ENCODE measurements at regions not wholly inside any gene's neighbourhood (a gene's known extent, or its start where the extent isn't known, plus 50 kb on each side); places are given as distances from the start of the nearest gene placed in this dataset.
A peak's percentile ranks its signal among the peaks of the same experiment; 100 is the strongest.
"Not testable (repeated sequence)": the region's sequence is repeated elsewhere in the genome, so short reads cannot be mapped to it uniquely, and the experiment has no call there.

DNA sequence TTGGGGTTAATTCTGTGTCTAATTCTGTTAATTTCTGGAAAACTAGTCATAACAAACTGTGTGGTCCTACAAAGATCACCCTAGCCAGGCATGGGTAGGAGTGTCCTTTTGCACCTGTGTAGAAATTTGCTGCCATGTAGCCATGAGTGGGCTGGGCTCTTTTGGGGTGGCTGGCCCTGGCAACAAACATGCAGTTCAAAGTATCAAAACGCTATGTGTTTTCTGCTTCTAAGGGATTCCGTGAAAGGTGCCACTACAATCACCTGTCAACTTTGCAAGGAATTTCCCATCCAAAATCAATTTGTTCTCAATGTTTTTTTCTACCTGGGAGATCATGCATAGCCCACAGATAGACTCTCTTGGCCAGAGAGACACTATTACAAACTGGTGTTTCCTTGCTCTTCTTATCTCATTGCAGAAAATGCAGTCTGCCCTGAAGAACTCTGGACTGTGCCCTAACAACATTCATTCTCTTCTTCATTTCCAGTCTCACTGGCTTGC lies 537.7 kb upstream of the ID2 start:
- DNase-seq (ENCODE audit: low spot score): no peak

DNA sequence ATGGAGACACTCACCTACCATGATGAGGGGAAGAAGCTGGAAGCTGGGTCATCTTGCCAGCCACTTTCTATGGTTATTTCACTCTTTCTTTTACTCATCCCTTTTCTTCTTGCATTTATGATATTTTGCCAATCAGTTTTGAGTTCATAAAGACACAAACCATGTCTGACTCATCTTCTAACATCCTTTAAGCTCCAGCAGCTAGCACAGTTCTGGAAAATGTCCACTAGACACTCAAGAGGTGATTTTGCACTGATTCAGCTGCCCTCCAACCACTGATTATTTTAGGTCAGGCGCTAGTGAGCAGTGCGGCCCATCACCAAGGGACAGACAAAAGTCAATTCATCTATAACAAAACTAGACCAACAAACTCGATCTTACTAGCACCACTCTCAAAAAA lies 537.1 kb upstream of the ID2 start:
- no peak for DNase-seq (ENCODE audit: low spot score)

DNA sequence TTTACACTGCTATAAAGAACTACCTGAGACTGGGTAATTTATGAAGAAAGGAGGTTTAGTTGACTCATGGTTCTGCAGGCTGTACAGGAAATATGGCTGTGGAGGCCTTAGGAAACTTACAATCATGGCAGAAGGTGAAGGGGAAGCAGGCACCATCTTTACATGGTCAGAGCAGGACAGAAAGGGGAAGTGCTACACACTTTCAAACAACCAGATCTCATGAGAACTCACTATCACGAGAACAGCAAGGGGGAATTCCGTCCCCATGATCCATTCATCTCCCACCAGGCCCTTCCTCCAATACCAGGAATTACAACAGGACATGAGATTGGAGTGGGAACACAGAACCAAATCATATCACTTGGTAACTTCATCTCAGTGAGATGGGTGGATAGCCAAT lies 536.5 kb upstream of the ID2 start:
- not testable (repeated sequence) for DNase-seq (ENCODE audit: low spot score)

DNA sequence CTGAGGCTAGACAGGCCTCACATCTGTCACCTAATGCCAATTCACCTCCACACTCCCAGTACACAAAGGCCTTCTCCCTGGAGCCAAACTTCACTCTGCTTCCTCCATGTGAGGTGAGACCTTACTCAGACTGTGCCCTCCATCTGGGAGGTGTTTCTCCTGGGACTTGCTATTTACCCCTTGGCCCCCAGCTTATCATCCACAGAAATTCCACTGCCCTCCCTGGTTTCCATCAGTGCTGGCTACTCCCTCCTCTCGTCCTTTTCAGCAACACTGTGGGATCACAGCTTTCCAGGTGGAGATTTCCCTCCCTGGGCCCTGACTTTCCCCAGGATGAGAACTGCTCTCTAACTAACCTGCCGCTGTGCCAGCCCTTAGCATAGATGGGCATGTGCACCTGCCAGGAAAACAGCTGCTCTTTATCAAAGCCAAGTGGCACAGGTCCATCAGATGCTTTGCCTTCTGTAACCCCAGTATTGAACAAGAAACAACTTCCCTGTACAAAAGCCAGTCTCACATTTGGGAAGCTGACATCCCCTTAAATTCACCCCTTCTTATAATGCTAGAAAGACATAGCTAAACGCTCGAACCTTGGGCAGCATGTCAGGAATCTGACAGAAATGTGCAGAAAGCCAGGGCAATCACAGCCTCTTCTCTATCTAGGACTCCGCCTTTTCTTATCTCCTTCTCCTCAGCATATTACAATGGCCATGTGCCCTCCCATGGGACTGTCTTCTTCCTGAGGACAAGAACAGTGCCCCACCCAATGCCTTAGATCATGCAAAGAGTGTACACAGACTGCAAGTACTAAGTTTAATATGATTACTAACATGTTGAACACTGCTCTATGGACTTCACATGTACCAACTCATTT lies 535.5 kb upstream of the ID2 start:
- DNase-seq (ENCODE audit: low spot score): peak; percentile 5

DNA sequence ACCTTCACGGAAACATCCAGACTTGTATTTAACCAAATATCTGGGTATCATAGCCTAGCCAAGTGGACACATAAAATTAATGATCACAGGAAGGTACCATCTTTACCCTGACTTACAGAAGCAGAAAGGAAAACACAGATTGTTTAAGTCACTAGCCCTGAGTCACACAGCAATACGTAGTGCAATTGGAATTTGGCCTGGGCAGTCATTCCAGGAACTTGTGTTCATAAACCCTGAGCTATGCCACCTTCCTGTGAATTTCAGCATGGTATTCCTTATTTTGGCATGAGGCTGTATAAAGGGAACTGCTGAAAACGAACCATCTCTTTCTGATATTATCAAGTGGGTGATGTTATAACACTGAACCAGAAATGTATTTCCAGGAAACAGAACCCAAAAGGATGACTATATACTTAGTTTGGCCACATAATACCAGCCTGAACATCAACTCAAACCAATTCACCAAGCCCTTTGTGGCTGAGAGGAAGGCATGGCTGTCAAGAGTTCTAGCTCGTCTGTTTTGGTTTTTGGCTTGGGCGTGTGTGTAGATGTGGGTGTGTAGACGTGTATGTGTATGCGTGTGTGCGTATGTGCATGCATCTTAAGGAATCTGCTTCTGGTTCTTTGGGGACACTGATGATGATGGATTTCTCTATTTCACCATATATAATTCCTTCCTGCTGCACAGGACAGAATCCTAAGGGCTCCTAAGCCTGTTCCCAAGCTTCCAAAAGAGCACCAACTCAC lies 533.4 kb upstream of the ID2 start:
- no peak for DNase-seq (ENCODE audit: low spot score)

DNA sequence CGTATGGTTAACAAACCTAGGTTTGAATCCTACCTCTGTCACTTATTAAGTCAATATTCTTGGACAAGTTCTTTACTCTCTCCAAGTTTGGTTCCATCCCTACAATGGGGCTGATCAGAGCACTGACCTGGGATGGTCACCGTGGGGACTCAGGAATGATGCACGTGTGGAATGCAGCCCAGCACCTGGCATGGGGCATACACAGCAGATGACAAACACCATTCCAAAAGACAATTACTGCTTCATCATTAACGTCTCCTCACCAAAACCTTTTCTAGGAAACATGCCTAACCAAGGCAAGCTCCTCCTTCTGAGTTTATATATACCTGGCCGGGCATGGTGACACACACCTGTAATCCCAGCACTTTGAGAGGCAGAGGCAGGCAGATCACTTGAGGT lies 532.9 kb upstream of the ID2 start:
- DNase-seq (ENCODE audit: low spot score): no peak

DNA sequence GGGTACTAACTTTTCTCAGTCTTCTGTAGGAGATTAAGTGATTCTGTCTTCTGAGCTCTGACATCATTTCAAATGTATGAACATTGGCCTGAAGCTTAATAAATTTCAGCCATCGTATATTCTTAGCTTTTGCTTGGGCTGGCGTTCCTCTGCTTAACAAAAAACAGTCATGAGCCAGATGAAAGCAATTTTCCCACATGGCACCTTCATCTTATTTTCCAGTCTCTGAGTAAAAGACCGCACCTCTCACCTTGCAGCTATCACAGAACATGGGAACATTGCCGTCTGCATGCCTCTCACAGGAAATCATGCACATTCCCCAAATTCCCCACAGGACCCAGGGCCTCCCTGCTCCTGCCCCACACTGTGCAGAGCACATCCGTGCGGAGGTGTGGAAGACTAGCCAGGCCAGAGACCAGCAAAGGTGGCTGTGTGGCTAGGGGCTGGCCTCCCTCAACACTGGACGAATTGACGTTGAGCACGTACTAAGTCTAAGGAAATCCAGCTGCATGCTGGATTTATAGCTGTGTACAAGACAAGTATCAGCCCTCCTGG lies 531.8 kb upstream of the ID2 start:
- no peak for DNase-seq (ENCODE audit: low spot score)

DNA sequence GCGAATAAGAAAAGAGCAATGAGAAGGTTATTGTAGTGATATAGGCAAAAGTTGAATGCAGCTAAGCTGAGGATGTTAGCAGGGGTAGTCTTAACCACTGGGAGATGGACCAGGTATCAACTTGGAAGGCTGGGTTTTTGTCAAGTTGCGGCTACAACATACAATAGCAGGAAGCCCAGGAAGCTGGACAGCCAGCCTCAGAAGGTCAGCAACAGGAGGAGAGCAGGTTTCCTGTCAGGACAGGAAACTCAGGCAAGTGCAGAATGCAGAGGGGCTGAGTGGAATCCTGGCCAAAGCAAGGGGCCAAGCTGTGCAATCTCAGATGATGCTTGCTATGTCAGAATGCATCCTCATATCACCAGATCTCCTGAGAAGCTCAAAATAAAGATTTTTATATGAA lies 530.0 kb upstream of the ID2 start:
- no peak for DNase-seq (ENCODE audit: low spot score)

DNA sequence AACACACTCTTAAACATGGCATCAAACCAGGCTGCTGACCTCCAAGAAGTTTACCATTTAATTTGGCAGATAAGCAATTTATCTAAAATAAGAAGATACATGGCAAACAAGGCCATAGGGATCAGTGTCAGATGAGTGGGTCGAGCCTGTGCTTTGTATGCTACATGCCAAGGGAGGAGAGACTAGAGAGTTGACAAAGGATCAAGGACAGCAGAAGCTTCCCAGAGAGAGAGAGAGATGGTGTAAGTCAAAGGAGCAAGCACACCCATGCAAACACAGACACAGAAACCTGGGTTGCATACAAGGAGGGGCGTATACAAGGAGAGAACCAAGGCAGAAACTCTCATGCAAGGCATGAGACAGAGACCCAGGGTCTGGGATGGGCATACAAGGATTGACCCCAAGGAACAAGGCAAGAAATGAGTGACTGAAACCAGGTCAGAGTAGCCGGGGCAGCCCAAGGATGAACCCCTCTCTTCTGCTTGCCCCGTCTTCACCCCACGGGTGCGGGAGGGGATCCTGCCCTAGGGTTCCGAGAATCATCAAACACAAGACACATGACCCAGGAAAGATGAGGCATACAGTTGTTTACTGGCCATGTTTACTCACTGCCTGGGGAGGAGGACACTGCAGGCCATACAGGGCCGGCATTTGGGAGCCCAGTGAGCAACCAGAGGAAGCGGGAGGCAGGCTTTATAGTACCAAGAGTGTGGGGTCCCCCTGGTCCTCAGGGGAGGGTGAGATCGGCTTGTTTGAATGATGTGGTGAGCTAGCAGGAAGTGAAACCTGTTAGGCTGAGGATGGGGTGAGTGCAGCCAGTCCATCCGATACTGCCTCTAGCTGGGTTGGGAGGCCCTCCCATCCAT lies 529.2 kb upstream of the ID2 start:
- DNase-seq (ENCODE audit: low spot score): no peak

DNA sequence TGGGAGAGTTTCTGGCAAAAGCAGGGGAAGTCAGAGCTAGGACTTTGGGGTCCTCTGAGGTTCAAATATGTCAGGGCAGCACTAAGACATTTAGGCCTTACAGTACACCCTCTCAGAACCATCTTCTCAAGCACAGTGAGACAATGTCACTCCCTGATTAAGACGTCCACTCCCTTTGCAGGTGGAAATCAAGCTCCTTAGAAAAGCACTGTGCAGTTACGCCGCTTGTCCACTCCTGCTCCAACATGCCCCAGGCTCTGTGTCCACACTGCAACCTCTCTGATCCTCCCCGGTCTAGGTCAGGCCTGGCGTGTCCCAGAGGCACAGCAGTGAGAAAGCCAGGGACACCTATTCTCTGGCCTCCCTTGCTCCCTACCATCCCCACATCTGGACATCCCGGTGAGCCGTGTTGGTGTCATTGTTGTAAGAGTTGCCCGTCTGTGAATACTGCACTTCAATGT lies 528.6 kb upstream of the ID2 start:
- no peak for DNase-seq (ENCODE audit: low spot score)

DNA sequence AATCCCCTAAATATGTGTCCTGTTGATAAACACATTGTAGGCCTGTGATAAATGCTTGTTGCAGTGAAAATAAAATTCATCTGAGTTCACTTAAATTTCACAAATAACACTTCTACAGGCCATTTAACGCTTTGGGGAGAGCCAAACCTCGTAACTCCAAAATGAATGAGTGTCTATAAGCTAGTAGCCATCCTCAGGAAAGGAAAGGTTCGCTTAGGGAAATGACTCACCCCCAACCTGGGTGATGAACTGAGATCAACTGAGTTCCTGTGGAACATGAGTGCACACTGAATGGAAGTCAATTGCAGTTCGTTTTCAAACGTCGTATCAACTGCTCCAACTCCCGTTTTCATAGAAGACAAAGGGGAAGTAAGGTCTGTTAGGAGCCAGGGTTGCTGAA lies 527.6 kb upstream of the ID2 start:
- DNase-seq (ENCODE audit: low spot score): no peak

DNA sequence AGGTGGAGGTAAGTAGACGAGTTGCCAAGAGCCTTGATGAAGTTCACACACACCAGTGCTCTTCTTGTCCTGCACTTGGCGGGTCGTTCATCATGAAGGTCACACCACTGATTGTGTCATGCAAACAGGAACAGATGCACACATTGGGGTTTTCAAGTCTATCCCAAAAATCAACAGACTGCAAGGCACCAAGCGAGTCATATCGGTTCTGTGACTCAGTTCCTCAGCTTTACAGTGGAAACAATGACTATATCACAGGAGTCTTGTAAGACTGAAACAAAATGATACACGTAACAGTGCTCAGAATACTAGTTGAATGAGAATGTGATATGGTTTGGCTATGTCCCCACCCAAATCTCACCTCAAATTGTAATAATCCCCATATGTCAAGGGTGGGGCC lies 526.9 kb upstream of the ID2 start:
- DNase-seq (ENCODE audit: low spot score): no peak

DNA sequence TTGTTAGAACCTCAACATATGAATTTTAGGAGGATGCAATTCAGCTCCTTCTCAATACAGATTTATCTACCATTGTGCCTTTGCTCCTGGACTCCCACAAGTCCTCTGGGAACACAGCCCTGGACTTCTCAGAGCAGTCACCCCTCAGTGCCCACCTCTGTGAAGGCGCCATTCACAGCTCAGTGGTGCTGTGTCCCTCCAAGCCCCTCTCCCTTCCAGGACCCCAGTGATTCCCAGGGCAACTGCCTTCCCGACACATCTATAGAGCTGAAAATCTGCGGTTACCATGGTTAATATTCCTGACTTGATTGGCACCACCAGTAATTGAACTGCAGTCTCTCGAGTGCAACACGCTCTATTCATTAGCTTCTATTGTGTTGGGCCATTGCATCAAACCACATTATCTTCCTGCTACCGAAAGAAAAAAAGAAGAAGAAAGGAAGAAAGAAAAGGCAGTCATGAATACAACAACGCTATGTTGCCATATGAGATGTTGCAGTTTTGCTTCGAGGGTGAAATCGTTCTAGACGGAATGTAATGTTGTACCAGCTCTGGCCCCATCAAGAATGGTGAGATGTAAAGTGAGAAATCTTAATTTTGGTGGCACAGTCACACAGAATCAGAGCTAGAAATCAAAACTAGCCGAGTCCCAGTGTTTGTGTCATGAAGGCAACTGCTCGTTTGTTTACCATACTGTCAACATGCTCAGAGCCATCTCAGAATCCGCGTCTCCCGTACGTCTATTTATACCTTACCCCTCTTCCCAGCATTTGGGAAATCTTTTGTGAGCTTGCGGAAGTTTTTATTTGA lies 524.0 kb upstream of the ID2 start:
- no peak for DNase-seq (ENCODE audit: low spot score)

DNA sequence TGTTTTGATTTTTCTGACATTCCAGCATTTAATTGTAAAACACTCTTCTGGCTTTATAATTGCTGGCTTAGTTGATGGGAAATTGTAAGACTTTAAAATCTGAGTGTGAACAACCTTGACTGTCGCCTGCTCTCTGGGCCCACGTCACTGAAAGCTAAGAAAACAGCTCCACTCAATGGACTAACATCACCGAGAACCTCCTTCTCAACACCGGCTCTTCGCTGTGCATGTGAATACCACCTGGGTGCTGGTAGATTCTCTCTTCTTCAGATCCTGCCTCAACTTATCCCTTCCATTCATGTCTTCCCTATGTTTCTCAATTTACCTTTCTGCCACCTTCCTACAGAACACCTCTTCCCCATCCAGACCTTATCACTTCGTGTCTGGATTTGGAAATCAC lies 523.1 kb upstream of the ID2 start:
- DNase-seq (ENCODE audit: low spot score): no peak

DNA sequence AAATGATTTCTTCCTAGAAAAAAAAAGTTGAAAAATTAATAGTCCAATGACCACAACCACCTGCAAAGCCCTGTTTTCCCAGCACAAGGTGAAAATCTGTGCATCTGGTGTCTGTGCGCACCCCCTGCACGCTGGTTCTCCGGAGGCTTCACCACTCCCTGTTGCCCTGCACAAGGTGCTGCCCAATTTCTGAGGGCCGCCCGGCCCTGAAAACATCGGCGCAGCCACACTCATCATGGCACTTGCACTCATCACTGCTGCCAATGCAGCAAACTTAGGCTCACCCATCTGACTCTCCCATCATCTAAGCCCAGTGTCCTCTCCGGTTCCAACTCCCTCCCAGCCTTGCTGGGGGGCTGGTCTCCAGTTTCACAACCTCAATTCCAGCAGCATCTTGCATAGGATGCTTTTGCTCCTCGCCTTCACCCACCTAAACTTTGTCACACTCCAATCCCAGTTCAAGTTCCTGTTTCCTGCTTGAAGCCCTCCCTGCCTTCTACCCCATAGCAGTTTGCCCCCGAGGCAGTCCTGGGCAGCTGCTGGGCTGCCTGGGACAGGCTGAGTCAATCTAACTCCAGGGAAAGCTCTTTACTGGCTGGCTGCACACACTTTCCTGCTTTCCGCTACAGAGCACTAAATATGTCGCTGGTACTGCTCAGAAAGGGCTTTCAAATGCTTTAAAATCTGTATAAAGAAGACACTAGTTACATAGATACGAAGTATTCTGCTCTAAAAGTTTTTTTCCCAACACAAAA lies 522.5 kb upstream of the ID2 start:
- no peak for DNase-seq (ENCODE audit: low spot score)

DNA sequence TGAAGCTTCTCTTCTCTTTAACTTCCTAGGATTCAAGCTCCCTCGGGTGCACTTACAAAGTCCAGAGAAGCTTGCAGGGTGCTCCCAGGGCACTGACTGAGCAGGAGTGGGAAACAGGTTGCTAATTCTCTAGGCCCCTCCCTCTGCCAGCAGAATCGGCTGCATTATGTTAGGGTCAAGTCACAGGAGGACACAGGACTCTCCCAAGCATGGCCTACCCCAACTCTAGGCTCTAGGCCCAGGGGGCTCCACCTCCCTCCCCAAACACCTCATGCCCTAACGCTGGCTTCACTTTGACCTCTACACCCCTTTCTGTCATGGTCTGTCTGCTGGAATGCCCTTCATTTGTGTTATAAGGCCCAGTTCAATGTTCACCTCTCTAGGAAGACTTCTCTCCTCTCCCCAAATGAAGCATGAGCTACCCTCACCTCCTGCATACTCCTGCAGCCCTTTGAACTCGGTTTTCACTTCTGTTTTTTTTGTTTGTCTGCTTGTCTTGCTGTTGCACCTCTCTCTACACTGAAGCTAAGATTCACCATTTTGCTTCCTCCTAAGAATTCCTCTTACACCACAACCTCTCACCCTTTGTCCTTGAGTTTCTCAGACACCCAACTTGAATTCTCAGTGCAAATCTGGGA lies 521.8 kb upstream of the ID2 start:
- no peak for DNase-seq (ENCODE audit: low spot score)

DNA sequence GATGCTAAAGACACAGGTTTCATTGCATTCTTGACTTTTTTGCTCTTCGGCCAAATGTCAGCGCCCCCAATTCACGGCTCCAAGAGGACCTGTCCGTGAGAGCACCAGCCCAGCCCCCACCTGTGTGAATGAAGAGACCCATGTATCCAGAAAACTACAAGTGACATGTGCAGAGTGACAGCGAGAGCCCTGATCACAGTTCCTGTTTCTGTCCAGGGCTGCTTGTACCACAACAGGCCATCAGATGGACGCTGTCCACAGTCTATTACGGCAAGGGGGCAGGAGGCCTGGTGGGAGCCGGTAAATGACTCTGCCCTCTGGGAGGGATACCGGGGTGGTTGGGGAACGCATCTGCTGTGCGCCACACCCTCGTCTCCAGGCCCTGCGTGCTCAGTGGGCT lies 520.9 kb upstream of the ID2 start:
- DNase-seq (ENCODE audit: low spot score): no peak

DNA sequence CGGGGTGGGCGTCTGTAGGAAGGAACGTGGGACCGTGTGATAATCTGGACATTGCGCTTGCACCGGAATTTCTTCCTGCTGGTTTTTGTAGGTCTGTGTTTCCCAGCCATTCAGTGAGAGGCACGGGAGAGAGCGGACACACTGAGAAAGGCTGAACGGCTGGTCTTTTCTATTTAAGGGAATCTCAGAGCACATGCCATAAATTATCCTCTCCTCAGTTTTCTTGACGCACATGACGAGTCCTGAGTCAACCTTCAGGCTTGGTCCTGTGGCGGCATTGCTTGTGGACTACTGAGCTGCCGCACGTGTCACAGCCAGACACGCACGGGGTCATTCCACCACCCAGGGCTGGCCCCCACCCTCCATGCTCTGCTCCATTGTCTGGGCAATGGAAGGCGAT lies 519.3 kb upstream of the ID2 start:
- no peak for DNase-seq (ENCODE audit: low spot score)

DNA sequence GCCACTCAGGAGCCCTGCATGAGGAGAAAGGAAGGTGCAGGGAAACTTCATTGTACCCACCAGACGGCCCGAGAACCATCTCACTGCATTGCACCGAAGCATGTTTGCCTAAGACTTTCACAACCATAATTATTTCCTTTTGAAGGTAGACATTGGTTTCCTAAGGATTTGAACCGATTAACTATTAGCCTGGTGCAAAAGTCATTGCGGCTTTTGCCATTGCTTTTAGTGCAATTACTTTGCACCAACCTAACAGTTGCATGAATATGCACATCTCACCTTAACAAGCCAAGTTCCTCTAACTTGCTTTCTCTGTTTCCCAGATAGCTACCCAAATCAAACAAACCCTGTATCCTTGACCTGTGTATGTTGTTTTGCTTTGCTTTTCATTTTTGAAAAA lies 516.3 kb upstream of the ID2 start:
- no peak for DNase-seq (ENCODE audit: low spot score)
